ENCODE measurements at regions not wholly inside any gene's neighbourhood (a gene's known extent, or its start where the extent isn't known, plus 50 kb on each side); places are given as distances from the start of the nearest gene placed in this dataset.
A peak's percentile ranks its signal among the peaks of the same experiment; 100 is the strongest.
"Not testable (repeated sequence)": the region's sequence is repeated elsewhere in the genome, so short reads cannot be mapped to it uniquely, and the experiment has no call there.

DNA sequence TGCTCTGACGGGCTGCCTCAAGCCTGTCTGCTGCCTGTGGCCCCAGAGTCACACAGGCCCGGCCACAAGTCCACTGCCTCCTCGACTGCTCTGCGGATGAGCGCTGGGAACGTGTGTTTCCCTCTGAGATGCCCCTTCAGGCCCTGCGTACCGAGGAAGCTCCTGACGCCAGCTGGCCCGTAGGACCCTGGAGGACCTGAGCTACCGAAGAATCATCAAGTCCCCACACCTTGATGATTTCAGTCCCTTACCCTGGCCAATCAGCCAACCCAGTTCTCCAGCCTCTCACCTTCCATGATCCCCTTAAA lies 96.6 kb upstream of the LRPAP1 start:
- Mint-ChIP-seq H3K36me3 (ENCODE audit: insufficient read depth, unreplicated experiment) (no peaks in the 10 kb centered on the region), H3K27me3 (ENCODE audit: insufficient read depth, unreplicated experiment) (no peaks in the 10 kb centered on the region), H3K9me3 (ENCODE audit: unreplicated experiment) (peaks cover 9% of the 10 kb centered on the region), H3K4me3 (ENCODE audit: unreplicated experiment) (no peak overlapping the region), H3K4me1 (ENCODE audit: low read depth, unreplicated experiment) (no peaks in the 10 kb centered on the region), H3K27ac (ENCODE audit: unreplicated experiment) (no peak overlapping the region)
- Histone ChIP-seq H3K27me3 (replicated peaks; ENCODE audit: control insufficient read depth, insufficient read depth, low read length) (no peaks in the 10 kb centered on the region), H3K4me3 (ENCODE audit: low read depth, low read length) (no peak overlapping the region), H3K9me3 (no peaks in the 10 kb centered on the region), H3K4me1 (no peaks in the 10 kb centered on the region), H3K36me3 (ENCODE audit: control insufficient read depth, insufficient read depth, low read length) (no peaks in the 10 kb centered on the region)
- TF ChIP-seq, protein P1, sequence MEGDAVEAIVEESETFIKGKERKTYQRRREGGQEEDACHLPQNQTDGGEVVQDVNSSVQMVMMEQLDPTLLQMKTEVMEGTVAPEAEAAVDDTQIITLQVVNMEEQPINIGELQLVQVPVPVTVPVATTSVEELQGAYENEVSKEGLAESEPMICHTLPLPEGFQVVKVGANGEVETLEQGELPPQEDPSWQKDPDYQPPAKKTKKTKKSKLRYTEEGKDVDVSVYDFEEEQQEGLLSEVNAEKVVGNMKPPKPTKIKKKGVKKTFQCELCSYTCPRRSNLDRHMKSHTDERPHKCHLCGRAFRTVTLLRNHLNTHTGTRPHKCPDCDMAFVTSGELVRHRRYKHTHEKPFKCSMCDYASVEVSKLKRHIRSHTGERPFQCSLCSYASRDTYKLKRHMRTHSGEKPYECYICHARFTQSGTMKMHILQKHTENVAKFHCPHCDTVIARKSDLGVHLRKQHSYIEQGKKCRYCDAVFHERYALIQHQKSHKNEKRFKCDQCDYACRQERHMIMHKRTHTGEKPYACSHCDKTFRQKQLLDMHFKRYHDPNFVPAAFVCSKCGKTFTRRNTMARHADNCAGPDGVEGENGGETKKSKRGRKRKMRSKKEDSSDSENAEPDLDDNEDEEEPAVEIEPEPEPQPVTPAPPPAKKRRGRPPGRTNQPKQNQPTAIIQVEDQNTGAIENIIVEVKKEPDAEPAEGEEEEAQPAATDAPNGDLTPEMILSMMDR (IDR thresholded peaks at IDR 0.05; ENCODE audit: insufficient read depth in 1 of 2, low read depth in 1 of 2, low read length in 1 of 2, severe bottlenecking in 1 of 2, unreplicated experiment in 1 of 2): no peak
- POLR2A ChIA-PET: no interaction called here
- CTCF ChIA-PET: no interaction called here
- no peak for DNase-seq
- intact Hi-C loops (cut with micrococcal nuclease; ENCODE audit: unreplicated experiment): no loop called here
- BruUV-seq (replicated peaks): no TSS peak

DNA sequence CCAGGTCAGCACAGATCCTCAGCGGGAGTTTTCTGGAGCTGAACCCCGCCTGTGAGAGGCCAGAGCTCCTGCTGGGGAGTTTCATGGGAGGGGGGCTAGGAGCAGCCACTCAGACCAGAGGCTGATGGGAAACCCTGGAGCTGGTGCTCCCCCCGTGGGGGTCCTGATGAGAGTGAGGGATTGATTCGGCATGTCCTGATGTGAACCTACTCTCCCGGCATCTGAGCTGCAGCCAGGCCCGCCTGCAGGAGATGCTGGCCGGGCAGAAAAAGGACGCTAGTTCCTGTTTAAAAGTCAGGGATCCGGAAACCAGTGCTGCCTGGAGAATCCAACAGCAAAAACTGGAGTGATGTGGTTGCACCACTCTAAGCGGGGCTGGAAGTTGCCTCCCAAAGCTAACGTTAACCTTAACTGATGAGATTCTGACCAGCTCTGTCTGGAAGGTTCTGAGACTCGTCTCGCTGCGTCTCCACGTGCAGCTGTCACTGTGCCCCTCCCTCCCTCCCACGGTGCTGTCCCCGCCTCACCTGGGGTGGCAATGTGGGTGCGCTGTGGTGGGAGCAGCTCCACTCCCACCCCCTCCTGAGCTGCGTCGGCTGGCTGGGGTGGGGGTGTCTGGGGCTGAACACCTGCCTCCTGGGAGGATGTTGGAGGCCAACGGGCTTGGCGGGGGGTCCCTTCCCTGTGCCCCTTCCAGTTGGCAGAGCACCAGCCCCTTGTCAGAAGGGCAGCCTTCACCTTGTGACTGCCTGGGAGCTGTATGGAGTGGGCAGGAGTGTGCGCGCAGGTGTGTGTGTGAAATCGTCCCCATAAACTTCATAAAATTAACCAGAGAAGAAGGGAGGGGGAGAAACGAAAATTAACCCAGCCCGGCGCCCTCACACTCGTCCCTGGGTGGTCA lies 96.0 kb upstream of the LRPAP1 start:
- H3K9me3 Mint-ChIP-seq (ENCODE audit: unreplicated experiment); H3K27me3 Mint-ChIP-seq (ENCODE audit: insufficient read depth, unreplicated experiment); DNase-seq; POLR2A ChIA-PET; H3K4me1 Mint-ChIP-seq (ENCODE audit: low read depth, unreplicated experiment); H3K27me3 ChIP-seq (replicated peaks; ENCODE audit: control insufficient read depth, insufficient read depth, low read length); H3K36me3 ChIP-seq (ENCODE audit: control insufficient read depth, insufficient read depth, low read length); H3K4me3 Mint-ChIP-seq (ENCODE audit: unreplicated experiment); H3K36me3 Mint-ChIP-seq (ENCODE audit: insufficient read depth, unreplicated experiment); H3K9me3 ChIP-seq; intact Hi-C loops (cut with micrococcal nuclease; ENCODE audit: unreplicated experiment); BruUV-seq (replicated peaks); H3K27ac Mint-ChIP-seq (ENCODE audit: unreplicated experiment); H3K4me3 ChIP-seq (ENCODE audit: low read depth, low read length); H3K4me1 ChIP-seq; CTCF ChIA-PET: not testable (repeated sequence)

DNA sequence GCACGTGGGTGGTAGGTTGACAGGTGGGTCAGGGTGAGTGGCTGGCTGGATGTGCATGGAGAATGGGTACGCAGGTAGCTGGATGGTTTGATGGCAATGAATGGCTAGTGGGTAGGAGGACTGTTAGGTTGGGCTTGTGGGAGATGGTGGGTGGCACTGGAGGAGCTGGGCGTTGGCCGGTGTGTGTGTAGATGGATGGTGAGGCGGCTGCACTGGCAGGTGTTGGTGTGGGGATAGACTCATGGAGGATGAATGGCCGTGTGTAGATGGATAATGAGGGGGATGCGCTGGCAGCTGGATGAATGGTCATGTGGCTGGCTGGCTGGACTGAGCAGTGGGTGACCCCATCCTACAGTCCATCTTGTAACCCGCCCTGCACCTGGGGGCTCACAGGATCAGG lies 95.2 kb upstream of the LRPAP1 start:
- H3K36me3 Mint-ChIP-seq (ENCODE audit: insufficient read depth, unreplicated experiment); BruUV-seq (replicated peaks); H3K27me3 ChIP-seq (replicated peaks; ENCODE audit: control insufficient read depth, insufficient read depth, low read length); H3K9me3 ChIP-seq; H3K4me1 Mint-ChIP-seq (ENCODE audit: low read depth, unreplicated experiment); H3K4me3 ChIP-seq (ENCODE audit: low read depth, low read length); H3K4me3 Mint-ChIP-seq (ENCODE audit: unreplicated experiment); H3K27me3 Mint-ChIP-seq (ENCODE audit: insufficient read depth, unreplicated experiment); H3K27ac Mint-ChIP-seq (ENCODE audit: unreplicated experiment); H3K4me1 ChIP-seq; CTCF ChIA-PET; H3K9me3 Mint-ChIP-seq (ENCODE audit: unreplicated experiment); POLR2A ChIA-PET; DNase-seq; intact Hi-C loops (cut with micrococcal nuclease; ENCODE audit: unreplicated experiment); H3K36me3 ChIP-seq (ENCODE audit: control insufficient read depth, insufficient read depth, low read length): not testable (repeated sequence)

DNA sequence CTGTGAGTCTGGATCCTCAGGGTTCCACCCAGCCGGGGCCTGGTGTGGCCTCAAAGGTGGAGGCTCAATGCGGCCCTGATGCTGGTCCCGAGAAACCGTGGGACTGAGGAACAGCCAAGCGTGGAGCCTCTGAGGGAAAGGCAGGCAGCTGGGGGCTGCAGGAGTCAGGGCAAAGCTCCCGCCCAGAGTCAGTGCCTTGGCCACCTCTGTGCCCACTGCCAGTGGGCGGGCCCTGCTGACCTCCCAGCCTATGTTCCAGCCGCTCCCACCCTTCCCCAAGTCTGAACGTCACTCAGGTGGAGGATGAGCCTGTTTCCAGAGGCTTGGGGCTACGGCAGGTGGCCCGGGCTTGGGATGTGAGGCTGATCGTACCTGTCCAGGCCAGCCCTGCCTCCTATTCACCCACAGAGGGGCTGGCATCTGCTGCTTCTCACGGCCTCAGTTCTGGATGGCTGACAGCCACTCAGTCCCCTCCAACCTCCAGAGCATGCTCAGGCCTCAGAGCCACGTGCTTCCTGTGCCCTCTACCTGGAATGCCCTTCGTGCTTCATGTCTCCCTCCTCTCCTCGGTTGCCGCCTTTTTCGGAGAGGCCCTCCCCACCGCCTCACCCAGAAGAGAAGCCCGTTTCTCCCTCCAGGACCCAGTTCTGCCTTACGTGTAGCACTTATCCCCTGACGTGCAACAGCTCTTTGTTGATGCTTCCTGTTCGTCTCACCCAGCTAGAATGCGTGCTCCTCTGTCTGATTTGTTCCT lies 94.1 kb upstream of the LRPAP1 start:
- H3K36me3 ChIP-seq (ENCODE audit: control insufficient read depth, insufficient read depth, low read length); H3K27me3 Mint-ChIP-seq (ENCODE audit: insufficient read depth, unreplicated experiment); H3K36me3 Mint-ChIP-seq (ENCODE audit: insufficient read depth, unreplicated experiment); DNase-seq; POLR2A ChIA-PET; H3K27ac Mint-ChIP-seq (ENCODE audit: unreplicated experiment); H3K4me1 Mint-ChIP-seq (ENCODE audit: low read depth, unreplicated experiment); BruUV-seq (replicated peaks); intact Hi-C loops (cut with micrococcal nuclease; ENCODE audit: unreplicated experiment); CTCF ChIA-PET; H3K4me3 Mint-ChIP-seq (ENCODE audit: unreplicated experiment); H3K9me3 Mint-ChIP-seq (ENCODE audit: unreplicated experiment); H3K9me3 ChIP-seq; H3K4me3 ChIP-seq (ENCODE audit: low read depth, low read length); H3K27me3 ChIP-seq (replicated peaks; ENCODE audit: control insufficient read depth, insufficient read depth, low read length); H3K4me1 ChIP-seq: not testable (repeated sequence)

DNA sequence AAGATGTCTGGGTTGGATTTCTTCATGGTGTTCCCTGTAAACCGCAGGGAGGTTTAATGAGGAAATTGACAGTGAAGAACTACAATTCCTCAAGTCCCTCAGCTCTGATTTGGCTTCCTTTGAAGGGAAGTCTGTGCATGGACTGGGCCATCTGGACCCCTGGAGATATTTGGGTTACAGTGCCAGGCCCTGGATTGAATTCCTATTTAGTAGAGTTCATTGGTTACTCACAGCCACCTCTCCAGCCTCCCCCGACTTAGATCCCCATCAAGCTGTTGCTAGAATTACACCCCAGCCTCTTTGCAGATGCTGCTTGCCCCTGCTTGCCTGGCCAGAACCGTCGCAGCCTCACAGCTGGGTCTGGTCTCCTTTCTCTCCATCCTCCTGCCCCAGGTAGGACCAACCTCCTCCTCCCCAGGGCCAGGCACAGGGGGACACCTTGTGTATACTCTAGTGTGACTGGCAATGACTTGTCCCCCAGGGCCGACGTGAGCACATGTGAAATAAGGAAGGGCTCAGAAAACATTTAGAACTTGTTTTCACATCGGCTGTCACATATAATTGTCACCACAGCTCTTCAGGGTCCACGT lies 93.2 kb upstream of the LRPAP1 start:
- H3K27me3 Mint-ChIP-seq (ENCODE audit: insufficient read depth, unreplicated experiment); H3K27me3 ChIP-seq (replicated peaks; ENCODE audit: control insufficient read depth, insufficient read depth, low read length); intact Hi-C loops (cut with micrococcal nuclease; ENCODE audit: unreplicated experiment); H3K4me3 Mint-ChIP-seq (ENCODE audit: unreplicated experiment); POLR2A ChIA-PET; H3K9me3 ChIP-seq; H3K4me3 ChIP-seq (ENCODE audit: low read depth, low read length); CTCF ChIA-PET; H3K4me1 Mint-ChIP-seq (ENCODE audit: low read depth, unreplicated experiment); DNase-seq; H3K36me3 Mint-ChIP-seq (ENCODE audit: insufficient read depth, unreplicated experiment); H3K9me3 Mint-ChIP-seq (ENCODE audit: unreplicated experiment); H3K4me1 ChIP-seq; H3K36me3 ChIP-seq (ENCODE audit: control insufficient read depth, insufficient read depth, low read length); BruUV-seq (replicated peaks); H3K27ac Mint-ChIP-seq (ENCODE audit: unreplicated experiment): not testable (repeated sequence)

DNA sequence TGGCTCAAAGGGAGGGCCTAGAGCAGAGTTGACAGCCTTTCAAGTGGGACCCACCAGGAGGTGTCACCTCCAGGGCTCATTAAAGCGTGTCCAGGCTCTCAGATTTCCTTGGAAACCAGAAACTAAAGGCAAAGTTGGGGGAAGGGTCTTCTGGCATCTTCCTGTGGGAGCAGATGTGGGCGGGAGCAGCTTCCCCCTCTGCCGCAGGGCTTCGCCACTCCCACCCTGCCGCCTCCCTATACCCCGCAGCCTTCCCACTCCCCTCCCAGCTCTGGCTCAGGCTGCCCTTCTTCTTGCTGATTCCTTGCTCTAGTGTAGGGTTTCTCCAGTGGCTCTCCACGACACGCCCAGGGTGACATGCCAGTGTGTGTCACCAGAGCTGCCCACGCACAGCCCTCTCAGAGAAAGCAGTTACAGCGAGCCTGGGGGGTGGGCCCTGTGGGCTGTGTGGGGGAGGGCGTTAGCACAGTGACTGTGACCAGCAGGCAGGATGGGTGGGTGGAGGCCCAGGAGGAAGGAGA lies 91.6 kb upstream of the LRPAP1 start:
- CTCF ChIA-PET; H3K4me3 ChIP-seq (ENCODE audit: low read depth, low read length); H3K27me3 Mint-ChIP-seq (ENCODE audit: insufficient read depth, unreplicated experiment); H3K36me3 ChIP-seq (ENCODE audit: control insufficient read depth, insufficient read depth, low read length); intact Hi-C loops (cut with micrococcal nuclease; ENCODE audit: unreplicated experiment); H3K9me3 ChIP-seq; POLR2A ChIA-PET; H3K4me1 Mint-ChIP-seq (ENCODE audit: low read depth, unreplicated experiment); BruUV-seq (replicated peaks); H3K4me1 ChIP-seq; H3K27me3 ChIP-seq (replicated peaks; ENCODE audit: control insufficient read depth, insufficient read depth, low read length); H3K9me3 Mint-ChIP-seq (ENCODE audit: unreplicated experiment); H3K36me3 Mint-ChIP-seq (ENCODE audit: insufficient read depth, unreplicated experiment); H3K4me3 Mint-ChIP-seq (ENCODE audit: unreplicated experiment); DNase-seq: not testable (repeated sequence)
- H3K27ac Mint-ChIP-seq (ENCODE audit: unreplicated experiment): peak overlapping the region; percentile 23
